ENCODE measurements at regions not wholly inside any gene's neighbourhood (a gene's known extent, or its start where the extent isn't known, plus 50 kb on each side); places are given as distances from the start of the nearest gene placed in this dataset.
A peak's percentile ranks its signal among the peaks of the same experiment; 100 is the strongest.

DNA sequence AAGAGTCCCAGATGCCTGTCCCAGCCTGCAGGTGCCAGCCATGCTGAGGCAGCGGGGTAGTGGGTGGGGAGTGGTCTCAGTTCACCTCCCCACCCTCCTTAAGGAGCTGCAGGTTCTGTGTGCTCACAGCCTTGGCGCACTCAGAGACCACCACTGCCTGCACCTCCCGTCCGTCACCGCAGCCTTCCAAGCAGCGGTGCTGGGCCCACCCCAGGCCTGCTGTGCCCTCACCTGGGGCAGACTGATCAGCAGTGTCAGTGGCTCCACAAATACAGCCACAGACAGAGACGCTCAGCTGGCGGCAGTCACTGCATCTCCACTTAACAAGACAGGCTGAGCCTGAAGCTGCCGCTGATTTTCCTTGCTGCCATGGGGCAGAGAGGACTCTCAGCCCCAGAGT is 120.2 kb downstream of the RFLNA start:
- DNase-seq (ENCODE audit: low spot score in 2 of 2) = no peak
- H3K27me3 ChIP-seq = no peaks in the 10 kb centered on the region
- 75% methylated on average over 2 of the region's 9 CpGs for WGBS
- no peak overlapping the region for H3K27ac ChIP-seq
- H3K9me3 ChIP-seq = no peaks in the 10 kb centered on the region
- H3K4me1 ChIP-seq = peaks cover 38% of the 10 kb centered on the region
- TF ChIP-seq POLR2A (IDR thresholded peaks at IDR 0.05) = no peak
- TF ChIP-seq POLR2AphosphoS5 (IDR thresholded peaks at IDR 0.05) = no peak
- no peak for TF ChIP-seq EP300 (IDR thresholded peaks at IDR 0.05)
- TF ChIP-seq, protein P1, sequence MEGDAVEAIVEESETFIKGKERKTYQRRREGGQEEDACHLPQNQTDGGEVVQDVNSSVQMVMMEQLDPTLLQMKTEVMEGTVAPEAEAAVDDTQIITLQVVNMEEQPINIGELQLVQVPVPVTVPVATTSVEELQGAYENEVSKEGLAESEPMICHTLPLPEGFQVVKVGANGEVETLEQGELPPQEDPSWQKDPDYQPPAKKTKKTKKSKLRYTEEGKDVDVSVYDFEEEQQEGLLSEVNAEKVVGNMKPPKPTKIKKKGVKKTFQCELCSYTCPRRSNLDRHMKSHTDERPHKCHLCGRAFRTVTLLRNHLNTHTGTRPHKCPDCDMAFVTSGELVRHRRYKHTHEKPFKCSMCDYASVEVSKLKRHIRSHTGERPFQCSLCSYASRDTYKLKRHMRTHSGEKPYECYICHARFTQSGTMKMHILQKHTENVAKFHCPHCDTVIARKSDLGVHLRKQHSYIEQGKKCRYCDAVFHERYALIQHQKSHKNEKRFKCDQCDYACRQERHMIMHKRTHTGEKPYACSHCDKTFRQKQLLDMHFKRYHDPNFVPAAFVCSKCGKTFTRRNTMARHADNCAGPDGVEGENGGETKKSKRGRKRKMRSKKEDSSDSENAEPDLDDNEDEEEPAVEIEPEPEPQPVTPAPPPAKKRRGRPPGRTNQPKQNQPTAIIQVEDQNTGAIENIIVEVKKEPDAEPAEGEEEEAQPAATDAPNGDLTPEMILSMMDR (IDR thresholded peaks at IDR 0.05) = no peak
- no peak overlapping the region for H3K4me3 ChIP-seq
- peaks cover 78% of the 10 kb centered on the region for H3K36me3 ChIP-seq

DNA sequence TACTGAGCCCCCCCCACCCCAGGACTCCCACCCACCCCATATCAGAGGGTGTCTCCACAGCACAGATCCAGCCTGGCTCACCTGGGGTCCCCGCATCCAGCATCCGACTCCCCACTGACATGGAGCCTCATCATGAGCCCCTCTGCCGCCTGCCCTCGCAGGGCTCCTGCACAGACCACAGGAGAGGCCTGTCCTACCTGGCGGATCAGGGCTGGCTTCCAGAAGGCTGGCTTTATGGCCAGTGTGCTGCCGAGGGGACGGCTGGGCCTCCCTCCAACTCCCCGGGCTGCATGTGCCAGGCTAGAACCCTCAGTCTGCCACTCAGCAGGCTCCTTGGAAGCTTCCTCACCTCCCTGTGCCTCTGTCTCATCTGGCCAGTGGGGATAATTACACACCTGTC is 119.0 kb downstream of the RFLNA start:
- no peak overlapping the region for H3K27ac ChIP-seq
- H3K4me3 ChIP-seq = no peak overlapping the region
- H3K9me3 ChIP-seq = no peaks in the 10 kb centered on the region
- no peaks in the 10 kb centered on the region for H3K27me3 ChIP-seq
- TF ChIP-seq POLR2AphosphoS5 (IDR thresholded peaks at IDR 0.05) (no peak), EP300 (IDR thresholded peaks at IDR 0.05) (no peak), POLR2A (IDR thresholded peaks at IDR 0.05) (no peak)
- TF ChIP-seq, protein P1 (IDR thresholded peaks at IDR 0.05) = no peak
- DNase-seq (ENCODE audit: low spot score in 2 of 2) = no peak
- WGBS = 92% methylated on average over 5 of the region's 8 CpGs
- H3K4me1 ChIP-seq = peaks cover 44% of the 10 kb centered on the region
- peaks cover 72% of the 10 kb centered on the region for H3K36me3 ChIP-seq

DNA sequence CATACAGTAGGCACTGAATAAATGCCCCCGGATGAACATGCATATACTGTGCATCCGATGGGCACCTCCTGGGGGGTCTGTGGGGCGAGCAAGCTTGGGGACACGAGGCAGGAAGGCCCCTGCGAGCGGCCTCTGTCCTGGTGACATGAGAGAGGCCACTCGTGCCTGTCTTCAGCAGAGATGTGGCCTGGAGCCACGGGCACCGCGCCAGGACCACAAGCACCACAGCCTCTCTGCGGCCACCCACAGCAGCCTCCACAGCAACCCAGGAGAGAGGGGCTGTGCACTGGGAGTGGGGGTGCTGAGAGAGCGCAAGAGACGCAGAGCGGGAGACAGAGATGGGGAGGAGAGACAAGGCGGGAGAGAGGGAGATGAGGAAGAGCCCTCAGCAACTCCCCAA is 118.5 kb downstream of the RFLNA start:
- Histone ChIP-seq H3K4me3 (no peak overlapping the region), H3K27ac (no peak overlapping the region), H3K36me3 (peaks cover 69% of the 10 kb centered on the region), H3K9me3 (no peaks in the 10 kb centered on the region), H3K27me3 (no peaks in the 10 kb centered on the region), H3K4me1 (peaks cover 44% of the 10 kb centered on the region)
- DNase-seq (ENCODE audit: low spot score in 2 of 2) = no peak
- TF ChIP-seq, protein P1 (IDR thresholded peaks at IDR 0.05) = no peak
- TF ChIP-seq POLR2A (IDR thresholded peaks at IDR 0.05) (no peak), POLR2AphosphoS5 (IDR thresholded peaks at IDR 0.05) (no peak), EP300 (IDR thresholded peaks at IDR 0.05) (no peak)
- 66% methylated on average over 15 of the region's 15 CpGs for WGBS

DNA sequence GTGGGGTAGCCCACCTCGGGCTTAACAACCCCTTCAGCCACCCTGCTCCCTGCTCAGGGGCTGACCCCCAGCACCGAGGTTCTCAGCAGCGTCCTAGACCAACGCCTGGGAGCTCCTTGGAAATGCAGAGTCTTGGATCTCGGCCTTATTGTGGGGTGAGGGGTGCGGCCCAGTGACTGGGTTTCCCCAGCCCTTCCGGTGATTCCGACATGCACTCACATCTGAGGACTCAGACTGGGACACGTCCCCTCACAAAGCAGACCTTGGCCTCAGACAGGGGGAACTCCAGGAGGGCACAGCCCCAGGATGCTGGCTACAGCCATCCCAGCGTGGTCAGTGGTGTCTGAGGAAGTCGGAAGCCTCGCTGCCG is 117.7 kb downstream of the RFLNA start:
- WGBS = 59% methylated on average over 10 of the region's 13 CpGs
- TF ChIP-seq, protein P1 (IDR thresholded peaks at IDR 0.05) = no peak
- TF ChIP-seq EP300 (IDR thresholded peaks at IDR 0.05) (no peak), POLR2AphosphoS5 (IDR thresholded peaks at IDR 0.05) (no peak), POLR2A (IDR thresholded peaks at IDR 0.05) (no peak)
- peak overlapping the region; percentile 78 for H3K27ac ChIP-seq
- H3K27me3 ChIP-seq = no peaks in the 10 kb centered on the region
- H3K36me3 ChIP-seq = peaks cover 69% of the 10 kb centered on the region
- H3K4me1 ChIP-seq = peaks cover 44% of the 10 kb centered on the region
- H3K4me3 ChIP-seq = no peak overlapping the region
- DNase-seq (ENCODE audit: low spot score in 2 of 2) = no peak
- H3K9me3 ChIP-seq = no peaks in the 10 kb centered on the region

DNA sequence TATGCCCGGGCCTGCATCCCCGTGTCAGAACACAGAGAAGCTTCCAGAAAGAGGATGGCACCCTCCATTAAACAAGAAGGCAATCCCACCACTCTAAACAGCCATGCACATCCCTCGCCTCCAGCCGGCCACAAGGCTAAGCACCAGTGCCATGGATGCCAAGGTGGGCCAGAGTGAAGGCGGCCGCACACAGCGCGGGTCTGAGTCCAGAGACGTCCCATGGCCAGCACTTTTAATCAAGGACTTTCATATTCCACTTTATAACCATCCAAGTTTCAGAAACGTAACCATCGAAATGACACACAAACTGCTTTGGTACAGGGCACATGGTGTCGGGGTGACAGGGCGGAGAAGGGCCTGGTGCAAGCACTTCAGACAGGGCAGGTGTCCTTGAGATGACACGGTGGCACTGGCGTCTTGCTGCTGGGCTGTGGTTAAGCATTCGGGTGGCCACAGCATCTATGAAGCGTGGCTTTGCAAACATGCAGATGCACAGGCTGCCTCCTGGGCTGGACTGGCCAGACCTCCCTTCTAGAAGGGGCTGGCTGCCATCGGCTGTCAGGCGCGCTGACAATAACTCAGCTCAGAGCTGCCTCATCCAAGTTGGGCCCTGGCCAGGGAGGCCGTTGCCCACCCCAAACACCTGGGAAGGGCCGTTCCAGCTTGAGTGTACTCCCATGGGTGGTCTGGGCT is 117.2 kb downstream of the RFLNA start:
- H3K4me3 ChIP-seq = no peak overlapping the region
- peaks cover 44% of the 10 kb centered on the region for H3K4me1 ChIP-seq
- 75% methylated on average over 17 of the region's 22 CpGs for WGBS
- no peak for DNase-seq (ENCODE audit: low spot score in 2 of 2)
- peak overlapping the region; percentile 78 for H3K27ac ChIP-seq
- TF ChIP-seq, protein P1 (IDR thresholded peaks at IDR 0.05) = no peak
- no peak for TF ChIP-seq EP300 (IDR thresholded peaks at IDR 0.05)
- TF ChIP-seq POLR2AphosphoS5 (IDR thresholded peaks at IDR 0.05) = no peak
- TF ChIP-seq POLR2A (IDR thresholded peaks at IDR 0.05) = no peak
- no peaks in the 10 kb centered on the region for H3K27me3 ChIP-seq
- peaks cover 69% of the 10 kb centered on the region for H3K36me3 ChIP-seq
- H3K9me3 ChIP-seq = no peaks in the 10 kb centered on the region
